HUES48 (cell line): ENCODE measurements at regions not wholly inside any gene's neighbourhood (a gene's known extent, or its start where the extent isn't known, plus 50 kb on each side); places are given as distances from the start of the nearest gene placed in this dataset.
"Not testable (repeated sequence)": the region's sequence is repeated elsewhere in the genome, so short reads cannot be mapped to it uniquely, and the experiment has no call there.

Source experiments
- H3K27ac ChIP-seq: one replicate; pipeline ENCODE4 v1.7.0; 2013; ENCODE audit warnings: low read depth, low read length, inconsistent platforms
- H3K27me3 ChIP-seq: 2 replicates; pipeline ENCODE4 v1.6.1; 2013; ENCODE audit warnings: mild to moderate bottlenecking, low read length; ENCODE audit not compliant: control insufficient read depth, insufficient read depth
- H3K36me3 ChIP-seq: 2 replicates; pipeline ENCODE4 v1.6.1; 2013; ENCODE audit warnings: low read length; ENCODE audit not compliant: control insufficient read depth, insufficient read depth
- H3K4me1 ChIP-seq: 2 replicates; pipeline ENCODE4 v1.6.1; 2013; ENCODE audit warnings: mild to moderate bottlenecking, low read length; ENCODE audit not compliant: control insufficient read depth, insufficient read depth
- H3K4me3 ChIP-seq: 2 replicates; pipeline ENCODE4 v1.5.1; 2013; ENCODE audit warnings: mild to moderate bottlenecking, low read depth, low read length
- H3K9ac ChIP-seq: 2 replicates; pipeline ENCODE4 v1.6.1; 2013; ENCODE audit warnings: mild to moderate bottlenecking, low read depth, low read length, moderate library complexity
- H3K9me3 ChIP-seq: 2 replicates; pipeline ENCODE4 v1.6.1; 2013; ENCODE audit warnings: low read length; ENCODE audit not compliant: control insufficient read depth, insufficient read depth

DNA sequence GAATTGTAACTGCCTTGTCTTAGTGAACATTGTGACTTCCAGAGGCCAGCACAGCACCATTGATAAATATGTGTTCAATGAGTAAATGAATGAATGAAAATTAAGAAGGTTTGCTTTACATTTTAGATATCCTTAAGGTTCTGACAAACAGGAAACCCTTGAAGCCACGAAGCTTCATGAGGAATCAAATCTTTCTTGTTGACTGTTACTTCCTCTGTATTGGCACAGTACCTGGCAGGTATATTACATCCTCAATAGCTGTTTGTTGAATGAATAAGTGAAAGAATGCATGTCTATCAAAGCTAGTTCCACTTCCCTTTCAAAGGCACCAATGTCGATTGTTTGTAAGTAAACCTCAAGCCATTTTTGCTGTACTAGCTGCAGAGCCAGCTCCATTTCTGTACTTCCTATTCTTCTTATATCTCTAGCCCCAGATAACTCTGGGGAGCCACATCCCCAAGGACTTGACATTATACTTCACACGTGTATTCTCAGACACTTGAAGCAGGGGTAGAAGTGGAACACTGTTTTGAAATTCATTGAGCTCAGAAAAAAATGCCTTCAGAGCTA lies 140.3 kb upstream of the RAG2 start:
- Histone ChIP-seq H3K36me3 (no peaks in the 10 kb centered on the region), H3K27ac (no peak overlapping the region), H3K4me1 (no peaks in the 10 kb centered on the region), H3K27me3 (no peaks in the 10 kb centered on the region; the same call in 1 of the 2 replicates), H3K9ac (no peak overlapping the region), H3K9me3 (no peaks in the 10 kb centered on the region), H3K4me3 (no peak overlapping the region)

DNA sequence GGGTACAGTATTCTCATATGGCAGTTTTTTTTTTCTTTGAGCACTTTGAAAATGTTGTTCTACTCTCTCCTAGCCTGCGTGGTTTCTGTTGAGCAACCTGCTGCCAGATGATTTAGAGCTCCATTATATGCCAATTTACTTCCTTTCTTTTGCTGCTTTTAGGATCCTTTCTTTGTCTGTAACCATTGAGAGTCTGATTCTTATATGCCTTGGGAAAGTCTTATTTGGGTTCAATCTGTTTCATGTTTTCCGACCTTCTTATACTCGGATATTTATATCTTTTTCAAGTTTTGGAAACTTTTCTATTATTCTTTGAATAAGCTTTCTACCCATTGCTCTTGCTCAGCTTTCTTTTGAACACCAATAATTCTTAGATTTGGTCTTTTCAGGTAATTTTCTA lies 138.1 kb upstream of the RAG2 start:
- no peak overlapping the region for H3K27ac ChIP-seq
- H3K27me3 ChIP-seq = no peaks in the 10 kb centered on the region; the same call in 1 of the 2 replicates
- H3K9me3 ChIP-seq = no peaks in the 10 kb centered on the region
- no peak overlapping the region for H3K4me3 ChIP-seq
- H3K4me1 ChIP-seq = no peaks in the 10 kb centered on the region
- no peak overlapping the region for H3K9ac ChIP-seq
- H3K36me3 ChIP-seq = no peaks in the 10 kb centered on the region

DNA sequence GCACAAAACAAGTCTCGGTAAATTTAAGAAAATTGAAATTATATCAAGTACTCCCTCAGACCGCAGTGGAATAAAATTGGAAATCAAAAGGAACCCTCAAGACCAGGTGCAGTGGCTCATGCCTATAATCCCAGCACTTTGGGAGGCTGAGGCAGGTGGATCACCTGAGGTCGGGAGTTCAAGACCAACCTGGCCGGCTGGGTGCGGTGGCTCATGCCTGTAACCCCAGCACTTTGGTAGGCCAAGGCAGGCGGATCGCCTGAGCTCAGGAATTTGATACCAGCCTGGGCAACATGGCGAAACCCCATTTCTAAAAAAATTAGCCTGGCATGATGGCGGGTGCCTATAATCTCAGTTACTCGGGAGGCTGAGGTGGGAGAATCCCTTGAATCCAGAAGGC lies 135.7 kb upstream of the RAG2 start:
- H3K27ac ChIP-seq, H3K9ac ChIP-seq, H3K36me3 ChIP-seq, H3K27me3 ChIP-seq, H3K4me1 ChIP-seq, H3K4me3 ChIP-seq, H3K9me3 ChIP-seq: not testable (repeated sequence)

DNA sequence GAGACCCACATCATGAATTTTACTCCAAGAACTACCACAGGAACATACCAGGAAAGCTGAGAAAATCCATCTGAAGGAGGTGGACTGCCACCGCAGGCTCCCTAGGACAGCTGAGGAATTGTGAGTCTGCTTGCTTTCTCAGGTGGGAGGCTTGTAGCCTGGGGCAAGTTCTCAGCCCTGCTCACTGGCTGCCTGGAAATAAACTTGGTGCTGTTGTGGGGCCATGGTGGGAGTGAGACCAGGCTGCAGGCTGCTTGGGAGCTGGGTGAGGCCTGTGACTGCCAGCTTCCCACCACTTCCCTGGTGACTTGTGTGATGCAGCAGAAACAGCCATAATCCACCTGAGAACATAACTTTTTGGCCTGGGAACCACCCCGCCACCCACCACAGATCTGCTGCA lies 132.7 kb upstream of the RAG2 start:
- no peaks in the 10 kb centered on the region for H3K9me3 ChIP-seq
- no peak overlapping the region for H3K27ac ChIP-seq
- H3K36me3 ChIP-seq = no peaks in the 10 kb centered on the region
- H3K27me3 ChIP-seq = no peaks in the 10 kb centered on the region
- H3K4me1 ChIP-seq = no peaks in the 10 kb centered on the region
- H3K9ac ChIP-seq = no peak overlapping the region
- no peak overlapping the region for H3K4me3 ChIP-seq

DNA sequence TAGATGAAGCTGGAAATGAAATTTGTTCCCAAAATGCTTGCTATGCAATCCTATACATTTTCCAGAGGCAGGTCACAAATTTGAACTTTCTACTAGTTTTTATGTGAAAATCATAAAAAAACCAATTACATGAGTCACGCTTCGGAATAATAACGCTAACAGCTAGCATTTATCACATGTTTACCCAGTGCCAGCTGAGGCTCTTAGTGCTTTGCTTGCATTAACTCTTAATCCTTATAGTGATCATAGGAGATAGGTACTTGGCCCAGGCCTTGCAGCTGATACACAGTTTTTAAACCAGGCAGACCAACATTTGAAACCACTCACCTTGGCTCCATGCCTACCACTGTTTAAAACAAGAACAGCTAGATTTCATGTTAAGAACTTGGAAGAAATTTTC lies 131.8 kb upstream of the RAG2 start:
- H3K4me3 ChIP-seq = no peak overlapping the region

DNA sequence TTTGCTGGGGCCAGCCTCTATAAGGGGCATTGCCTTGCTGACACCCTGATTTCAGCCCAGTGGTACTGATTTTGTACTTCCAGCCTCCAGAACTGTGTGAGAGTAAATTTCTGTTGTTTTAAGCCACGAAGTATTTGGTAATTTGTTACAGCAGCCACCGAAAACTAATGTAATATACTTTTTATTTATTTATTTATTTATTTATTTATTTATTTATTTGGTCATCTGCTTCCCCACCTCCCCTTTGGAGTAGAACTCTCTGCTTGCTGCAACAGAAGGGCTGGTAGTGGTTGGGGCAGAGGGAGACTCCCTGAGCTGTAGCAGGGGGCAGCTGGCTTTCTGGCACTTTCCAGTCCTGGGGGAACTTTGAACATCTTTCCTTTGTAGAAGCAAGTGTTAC lies 128.4 kb upstream of the RAG2 start:
- Histone ChIP-seq H3K4me3 (no peak overlapping the region), H3K9me3 (no peaks in the 10 kb centered on the region), H3K36me3 (no peaks in the 10 kb centered on the region), H3K9ac (no peak overlapping the region), H3K27me3 (no peaks in the 10 kb centered on the region), H3K27ac (no peak overlapping the region), H3K4me1 (peaks cover 11% of the 10 kb centered on the region; the same call in 1 of the 2 replicates)

More for the DNA sequence above, 131.8 kb upstream of the RAG2 start:
- no peak overlapping the region for H3K9ac ChIP-seq
- no peaks in the 10 kb centered on the region for H3K36me3 ChIP-seq
- no peaks in the 10 kb centered on the region for H3K27me3 ChIP-seq
- H3K27ac ChIP-seq = no peak overlapping the region
- no peaks in the 10 kb centered on the region for H3K4me1 ChIP-seq
- no peaks in the 10 kb centered on the region for H3K9me3 ChIP-seq

DNA sequence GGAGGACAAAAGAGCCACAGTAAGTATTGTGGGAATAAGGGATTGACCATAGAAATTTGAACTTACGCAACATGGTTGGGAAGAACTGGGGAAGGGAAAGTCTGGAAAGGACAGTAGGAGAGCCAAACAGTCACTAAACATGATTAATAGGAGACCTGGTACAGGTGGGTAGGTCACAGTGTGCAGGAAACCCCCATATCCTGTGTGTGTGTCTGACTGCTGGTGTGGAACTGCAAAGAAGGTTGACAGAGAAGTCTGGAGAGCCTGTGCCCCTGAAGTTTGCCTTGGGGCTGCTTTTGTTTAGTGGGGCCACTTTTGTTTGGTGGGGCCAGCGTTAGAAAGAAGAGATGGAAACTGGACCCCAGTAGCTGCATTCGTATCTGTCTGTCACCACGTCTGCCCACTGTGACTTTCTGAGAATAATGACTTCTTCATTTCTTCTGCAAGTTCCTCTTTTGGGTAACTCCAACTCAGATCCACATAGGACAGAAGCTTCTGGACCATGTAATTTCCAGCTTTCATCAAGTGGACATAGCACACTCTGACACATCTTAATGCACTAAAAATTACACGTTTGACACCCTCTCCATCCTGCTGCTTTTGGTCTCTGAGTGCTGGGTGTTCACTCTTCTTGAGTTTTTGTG lies 126.8 kb upstream of the RAG2 start:
- H3K36me3 ChIP-seq = no peaks in the 10 kb centered on the region
- no peaks in the 10 kb centered on the region for H3K9me3 ChIP-seq
- H3K4me1 ChIP-seq = peaks cover 13% of the 10 kb centered on the region; the same call in 1 of the 2 replicates
- no peak overlapping the region for H3K9ac ChIP-seq
- no peak overlapping the region for H3K4me3 ChIP-seq
- H3K27me3 ChIP-seq = peaks cover 4% of the 10 kb centered on the region
- H3K27ac ChIP-seq = no peak overlapping the region

DNA sequence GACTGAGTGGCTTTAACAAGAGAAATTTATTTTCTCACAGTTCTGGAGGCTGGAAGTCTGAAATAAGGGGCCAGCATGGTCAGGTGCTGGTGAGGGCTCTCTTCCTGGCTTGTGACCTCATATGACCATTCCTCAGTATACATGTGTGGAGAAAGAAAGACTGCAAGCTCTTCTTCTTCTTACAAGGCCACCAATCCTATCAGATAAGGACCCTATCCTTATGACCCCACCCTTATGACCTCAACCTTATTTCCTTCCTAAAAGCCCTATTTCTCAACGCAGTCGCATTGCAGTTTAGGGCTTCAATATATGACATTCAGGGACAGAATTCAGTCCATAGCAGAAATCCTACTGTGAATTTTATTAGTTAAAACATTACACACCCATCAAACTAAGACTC lies 124.4 kb upstream of the RAG2 start:
- Histone ChIP-seq H3K4me1 (peaks cover 37% of the 10 kb centered on the region), H3K27ac (no peak overlapping the region), H3K4me3 (no peak overlapping the region), H3K9me3 (no peaks in the 10 kb centered on the region), H3K27me3 (peaks cover 23% of the 10 kb centered on the region), H3K9ac (no peak overlapping the region), H3K36me3 (no peaks in the 10 kb centered on the region)

DNA sequence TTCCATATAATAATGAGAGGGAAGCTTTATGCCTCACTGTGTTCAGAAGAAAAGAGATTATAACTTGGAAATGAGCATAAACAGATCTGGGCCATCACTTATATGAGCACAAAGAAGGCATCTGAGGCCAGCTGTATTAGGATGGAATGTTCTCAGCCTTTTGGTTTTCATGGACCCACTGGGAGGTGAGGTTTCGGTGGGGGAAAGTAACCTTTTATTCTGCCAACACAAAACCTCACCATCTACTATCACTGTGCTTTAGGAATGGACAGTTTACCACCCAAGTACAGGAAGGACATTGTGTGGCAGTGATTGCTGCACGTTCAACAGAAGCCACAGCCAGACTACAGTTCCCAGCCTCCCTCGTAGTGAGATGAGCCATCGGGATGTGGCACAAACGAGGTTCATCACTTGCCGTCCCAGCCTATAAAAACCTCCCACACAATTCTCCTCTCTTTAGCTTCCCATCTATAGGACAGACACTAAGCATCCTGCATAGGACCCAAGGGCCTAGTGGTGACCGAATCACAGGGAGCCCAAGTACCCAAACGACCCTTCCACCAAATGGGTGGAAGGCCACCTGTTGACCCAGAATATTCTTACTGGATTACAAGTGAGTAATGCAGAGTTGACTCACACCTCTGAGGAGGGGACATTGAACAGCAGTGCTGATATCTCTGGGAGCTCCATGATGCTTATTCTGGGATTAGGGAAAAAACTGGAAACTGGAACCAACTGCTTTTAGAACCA lies 121.5 kb upstream of the RAG2 start:
- no peaks in the 10 kb centered on the region for H3K9me3 ChIP-seq
- no peak overlapping the region for H3K27ac ChIP-seq
- no peaks in the 10 kb centered on the region for H3K36me3 ChIP-seq
- peaks cover 40% of the 10 kb centered on the region for H3K4me1 ChIP-seq
- no peak overlapping the region for H3K4me3 ChIP-seq
- no peak overlapping the region for H3K9ac ChIP-seq
- peaks cover 29% of the 10 kb centered on the region for H3K27me3 ChIP-seq

DNA sequence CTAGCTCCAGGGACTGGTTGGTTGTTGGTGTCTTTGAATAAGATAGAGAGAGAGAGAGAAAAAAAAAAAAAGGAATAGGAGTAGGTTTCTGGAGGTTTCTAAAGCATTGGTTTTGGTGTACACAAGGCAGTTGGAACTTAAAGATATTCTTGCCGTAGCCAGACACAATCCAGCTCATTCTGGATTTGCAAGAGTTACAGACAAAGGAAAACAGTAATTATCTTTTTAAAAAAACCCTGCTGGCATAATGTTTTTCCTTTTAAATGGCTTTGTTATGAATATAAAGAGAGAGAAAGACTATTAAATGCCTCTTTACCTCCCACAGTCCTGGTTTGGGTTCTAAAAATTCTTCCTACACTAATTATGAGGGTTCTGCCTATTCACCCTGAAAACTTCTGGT lies 120.4 kb upstream of the RAG2 start:
- H3K27ac ChIP-seq = peak overlapping the region; percentile 22
- peaks cover 36% of the 10 kb centered on the region for H3K4me1 ChIP-seq
- no peak overlapping the region for H3K9ac ChIP-seq
- no peaks in the 10 kb centered on the region for H3K9me3 ChIP-seq
- no peaks in the 10 kb centered on the region for H3K36me3 ChIP-seq
- peaks cover 29% of the 10 kb centered on the region for H3K27me3 ChIP-seq
- peak overlapping the region; percentile 29; the same call in 1 of the 2 replicates for H3K4me3 ChIP-seq

DNA sequence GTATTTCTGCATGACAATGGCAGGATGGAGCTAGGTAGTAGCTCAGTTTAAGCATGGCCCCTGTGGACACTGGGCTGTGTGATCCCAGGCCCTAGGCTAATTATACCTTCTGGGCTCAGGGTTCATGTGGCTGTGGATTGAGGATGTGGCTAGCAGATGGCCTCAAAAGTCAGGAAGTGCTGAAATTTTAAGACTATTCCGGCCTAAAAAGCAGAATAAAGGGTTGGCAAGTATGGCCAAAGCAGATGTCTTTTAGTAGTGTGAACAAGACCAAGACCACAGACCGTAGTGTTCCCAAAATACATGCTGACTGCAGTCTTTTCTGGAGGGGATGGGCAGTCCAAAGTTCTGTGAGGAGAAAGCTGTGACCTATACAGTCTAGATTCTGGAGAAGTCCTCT lies 115.7 kb upstream of the RAG2 start:
- no peak overlapping the region for H3K4me3 ChIP-seq
- no peak overlapping the region for H3K27ac ChIP-seq
- peaks cover 16% of the 10 kb centered on the region for H3K4me1 ChIP-seq
- no peaks in the 10 kb centered on the region for H3K9me3 ChIP-seq
- H3K36me3 ChIP-seq = no peaks in the 10 kb centered on the region
- no peak overlapping the region for H3K9ac ChIP-seq
- H3K27me3 ChIP-seq = peaks cover 13% of the 10 kb centered on the region
